Stomach (tissue), 8 donors: ENCODE measurements at regions not wholly inside any gene's neighbourhood (a gene's known extent, or its start where the extent isn't known, plus 50 kb on each side); places are given as distances from the start of the nearest gene placed in this dataset.

ENCODE experiments used
- DNase-seq, 2 donors: peaks; one replicate each; pipeline versions ENCODE4 v3.0.0 to v3.0.0-alpha.2; 2013 to 2019
- H3K27ac ChIP-seq, 5 donors: fragments of 200-600 bp in 4 of 5; sonication (generic) in 4 of 5; one replicate each; pipeline ENCODE4 v1.5.1; 2013 to 2019; ENCODE audit warnings: mild to moderate bottlenecking in 1 of 5, moderate library complexity in 1 of 5
- H3K27me3 ChIP-seq, 3 donors: fragments of 200-600 bp; sonication (generic); one replicate each; pipeline ENCODE4 v1.5.1; 2017 to 2019; ENCODE audit warnings: mixed run types in 1 of 3
- H3K36me3 ChIP-seq, 4 donors: fragments of 200-600 bp; sonication (generic); 1 replicate in 3 of 4; 2 replicates in 1 of 4; pipeline ENCODE4 v1.5.1; 2016 to 2019
- H3K4me1 ChIP-seq, 4 donors: fragments of 200-600 bp; sonication (generic); one replicate each; pipeline ENCODE4 v1.5.1; 2016 to 2019
- H3K4me3 ChIP-seq, 4 donors: fragments of 200-600 bp; sonication (generic) in 3 of 4; one replicate each; pipeline ENCODE4 v1.5.1; 2016 to 2019; ENCODE audit warnings: mild to moderate bottlenecking in 1 of 4
- H3K9me3 ChIP-seq, 4 donors: fragments of 200-600 bp; sonication (generic); one replicate each; pipeline ENCODE4 v1.5.1; 2016 to 2019
- EP300 ChIP-seq: sonication (generic); formaldehyde crosslinking; IDR thresholded peaks from one replicate; pipeline ENCODE4 v1.6.1; 2017; ENCODE audit warnings: antibody characterized with exemption
- POLR2A ChIP-seq, 4 donors: fragments of 450-650 bp; IDR thresholded peaks; one replicate each; pipeline ENCODE4 v1.6.1; 2016; ENCODE audit warnings: antibody characterized with exemption in 4 of 4, control low read depth in 2 of 4, mild to moderate bottlenecking in 1 of 4, moderate library complexity in 1 of 4
- POLR2AphosphoS5 ChIP-seq, 3 donors: sonication (generic); formaldehyde crosslinking; IDR thresholded peaks; one replicate each; pipeline ENCODE4 v1.6.1; 2016; ENCODE audit warnings: antibody characterized with exemption in 3 of 3
- WGBS, 5 donors: extraction: QIAGEN DNeasy Blood & Tissue Kit in 3 of 5; methylation state at CpG; one replicate each; pipeline versions ENCODE4 v1.1.5 to v1.1.7; 2013 to 2018; 5-methylcytosine and 5-hydroxymethylcytosine counted together
- intact Hi-C: fragments of 100-400 bp; cut with DNase I; formaldehyde crosslinking; loops from one replicate; pipeline ENCODE4 v1.15.1; 2023; ENCODE audit warnings: low total_unique reads
- TF ChIP-seq, protein P1 (sequence below), 7 experiments: fragments of 450-650 bp in 4 of 7; fragments of 200-600 bp in 3 of 7; sonication (generic) in 3 of 7; IDR thresholded peaks; one replicate each; pipeline ENCODE4 v1.5.1; 2016 to 2019; ENCODE audit warnings: antibody characterized with exemption in 7 of 7, control low read depth in 2 of 7, mild to moderate bottlenecking in 1 of 7
- donor health status: healthy with polysubstance abuse.
- donor health status: Bipolar disorder and iron deficiency.
- donor health status: healthy.

DNA sequence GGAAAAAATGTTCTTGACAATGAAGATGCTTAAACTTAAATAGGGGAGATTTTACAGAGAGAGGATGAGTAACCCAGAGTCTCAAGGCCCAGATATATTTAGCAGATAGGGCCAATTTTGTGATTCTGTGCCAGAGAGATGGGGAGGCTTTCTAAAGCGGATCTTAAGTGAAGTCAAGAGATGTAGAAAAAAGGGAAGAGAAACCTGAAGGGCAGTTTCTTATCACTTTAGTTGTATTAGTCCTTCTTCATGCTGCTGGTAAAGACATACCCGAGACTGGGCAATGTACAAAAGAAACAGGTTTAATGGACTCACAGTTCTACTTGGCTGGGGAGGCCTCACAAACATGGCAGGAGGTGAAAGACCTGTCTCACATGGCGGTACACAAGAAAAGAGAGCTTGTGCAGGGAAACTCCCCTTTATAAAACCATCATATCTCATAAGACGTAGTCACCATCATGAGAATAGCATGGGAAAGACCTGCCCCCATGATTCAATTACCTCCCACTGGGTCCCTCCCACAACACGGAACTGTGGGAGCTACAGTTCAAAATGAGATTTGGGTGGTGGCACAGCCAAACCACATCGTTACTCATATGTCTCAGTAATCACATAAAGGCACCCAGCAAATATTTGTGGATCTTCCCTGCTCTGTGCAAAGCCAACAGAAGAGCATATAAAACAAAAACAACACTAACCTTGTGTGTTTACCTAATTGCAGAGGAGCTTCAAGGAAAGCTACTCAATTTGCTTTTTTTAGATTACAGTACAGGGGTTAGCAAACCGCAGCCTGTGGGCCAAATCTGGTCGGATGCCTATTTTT lies 102.6 kb upstream of the MYCBP2 start:
- Histone ChIP-seq H3K27me3 (no peaks in the 10 kb centered on the region), H3K4me3 (no peak overlapping the region), H3K9me3 (no peaks in the 10 kb centered on the region), H3K4me1 (no peaks in the 10 kb centered on the region), H3K27ac (peak overlapping the region in 1 of 5 donors; percentile 4), H3K36me3 (no peaks in the 10 kb centered on the region)
- DNase-seq = no peak
- intact Hi-C loops = loop anchor here (10.0 kb wide), 1 partner anchor 65 kb away; no protein-coding TSS in a partner anchor
- no peak for TF ChIP-seq POLR2A (IDR thresholded peaks at IDR 0.05)
- TF ChIP-seq, protein P1, sequence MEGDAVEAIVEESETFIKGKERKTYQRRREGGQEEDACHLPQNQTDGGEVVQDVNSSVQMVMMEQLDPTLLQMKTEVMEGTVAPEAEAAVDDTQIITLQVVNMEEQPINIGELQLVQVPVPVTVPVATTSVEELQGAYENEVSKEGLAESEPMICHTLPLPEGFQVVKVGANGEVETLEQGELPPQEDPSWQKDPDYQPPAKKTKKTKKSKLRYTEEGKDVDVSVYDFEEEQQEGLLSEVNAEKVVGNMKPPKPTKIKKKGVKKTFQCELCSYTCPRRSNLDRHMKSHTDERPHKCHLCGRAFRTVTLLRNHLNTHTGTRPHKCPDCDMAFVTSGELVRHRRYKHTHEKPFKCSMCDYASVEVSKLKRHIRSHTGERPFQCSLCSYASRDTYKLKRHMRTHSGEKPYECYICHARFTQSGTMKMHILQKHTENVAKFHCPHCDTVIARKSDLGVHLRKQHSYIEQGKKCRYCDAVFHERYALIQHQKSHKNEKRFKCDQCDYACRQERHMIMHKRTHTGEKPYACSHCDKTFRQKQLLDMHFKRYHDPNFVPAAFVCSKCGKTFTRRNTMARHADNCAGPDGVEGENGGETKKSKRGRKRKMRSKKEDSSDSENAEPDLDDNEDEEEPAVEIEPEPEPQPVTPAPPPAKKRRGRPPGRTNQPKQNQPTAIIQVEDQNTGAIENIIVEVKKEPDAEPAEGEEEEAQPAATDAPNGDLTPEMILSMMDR (IDR thresholded peaks at IDR 0.05) = no peak
- no peak for TF ChIP-seq EP300
- TF ChIP-seq POLR2AphosphoS5 (IDR thresholded peaks at IDR 0.05) = no peak
- WGBS, 5 donors = 71 to 77% (median 73%) methylated on average over 7 to 8 of the region's 8 CpGs

DNA sequence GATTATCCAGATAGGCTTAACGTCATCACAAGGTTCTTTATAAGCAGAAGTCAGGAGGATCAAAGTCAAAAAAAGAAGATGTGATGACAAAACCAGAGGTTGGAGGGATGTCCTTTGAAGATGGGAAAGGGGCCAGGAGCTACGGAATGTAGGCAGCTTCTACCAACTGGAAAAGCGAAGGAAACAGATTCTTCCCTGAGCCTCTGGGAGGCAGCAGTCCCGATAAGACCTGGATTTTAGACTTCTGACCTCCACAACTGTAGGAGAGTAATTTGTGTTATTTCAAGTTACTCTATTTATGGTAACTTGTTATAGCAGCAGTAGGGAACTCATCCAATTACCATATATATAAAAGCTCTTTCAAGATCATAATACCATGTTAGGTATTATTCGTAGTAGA lies 98.8 kb upstream of the MYCBP2 start:
- H3K9me3 ChIP-seq = no peaks in the 10 kb centered on the region
- WGBS, 5 donors = 63 to 88% (median 86%) methylated on average over 5 of the region's 5 CpGs
- TF ChIP-seq EP300 (no peak), POLR2AphosphoS5 (IDR thresholded peaks at IDR 0.05) (no peak), POLR2A (IDR thresholded peaks at IDR 0.05) (no peak)
- TF ChIP-seq, protein P1 (IDR thresholded peaks at IDR 0.05) = no peak

DNA sequence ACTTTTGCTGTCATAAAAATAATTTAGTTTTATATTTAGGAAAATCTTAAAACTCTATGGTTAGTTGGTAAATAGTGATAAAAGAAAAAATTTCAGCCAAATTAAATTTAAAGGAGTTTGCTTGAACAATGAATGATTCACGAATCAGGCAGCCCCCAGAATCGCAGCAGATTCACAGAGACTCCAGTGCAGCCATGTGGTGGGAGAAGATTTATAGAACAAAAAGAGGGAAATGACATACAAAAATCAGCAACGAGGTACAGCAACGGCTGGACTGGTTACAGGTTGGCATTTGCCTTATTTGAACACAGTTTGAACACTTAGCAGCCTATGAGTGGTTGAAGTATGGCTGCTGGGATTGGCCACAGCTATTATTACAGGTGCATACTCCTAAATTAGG lies 96.4 kb upstream of the MYCBP2 start:
- WGBS, 5 donors = 57 to 70% (median 62%) methylated on average over 4 of the region's 4 CpGs

More for the DNA sequence above, 98.8 kb upstream of the MYCBP2 start:
- intact Hi-C loops = loop anchor here (10.0 kb wide), 1 partner anchor 61 kb away; no protein-coding TSS in a partner anchor
- Histone ChIP-seq H3K4me1 (no peaks in the 10 kb centered on the region), H3K27ac (no peak overlapping the region), H3K4me3 (no peak overlapping the region), H3K36me3 (no peaks in the 10 kb centered on the region), H3K27me3 (no peaks in the 10 kb centered on the region)
- DNase-seq = no peak

DNA sequence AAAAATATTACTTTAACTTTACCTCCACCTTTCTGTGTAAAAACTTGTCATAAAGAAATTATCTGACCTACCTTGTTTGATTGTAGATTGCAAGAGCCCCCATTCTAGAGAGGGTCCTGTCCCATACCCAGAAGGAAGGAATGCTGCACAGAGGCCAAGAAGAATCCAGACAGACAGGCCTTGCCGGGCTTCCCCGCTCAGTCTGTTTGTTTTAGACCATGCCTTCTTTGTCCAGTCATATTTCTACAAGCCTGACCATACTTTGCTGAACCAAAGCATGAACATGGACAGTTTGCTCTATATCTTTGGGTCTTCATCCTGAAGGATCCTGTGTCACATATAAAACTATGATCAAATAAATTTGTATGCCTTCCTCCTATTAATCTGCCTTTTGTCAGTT lies 95.8 kb upstream of the MYCBP2 start:
- H3K27ac ChIP-seq = no peak overlapping the region
- DNase-seq = no peak
- TF ChIP-seq, protein P1 (IDR thresholded peaks at IDR 0.05) = no peak
- TF ChIP-seq POLR2AphosphoS5 (IDR thresholded peaks at IDR 0.05) = no peak
- TF ChIP-seq EP300 = no peak
- whole genome bisulfite sequencing, 5 donors = 31 to 56% (median 49%) methylated on average over 2 of the region's 2 CpGs
- H3K36me3 ChIP-seq = no peaks in the 10 kb centered on the region
- H3K4me3 ChIP-seq = no peak overlapping the region
- no peaks in the 10 kb centered on the region for H3K9me3 ChIP-seq
- H3K27me3 ChIP-seq = no peaks in the 10 kb centered on the region
- H3K4me1 ChIP-seq = no peaks in the 10 kb centered on the region
- intact Hi-C loops = loop anchor here (10.0 kb wide), 1 partner anchor 58 kb away; no protein-coding TSS in a partner anchor

More for the DNA sequence above, 96.4 kb upstream of the MYCBP2 start:
- H3K27me3 ChIP-seq = no peaks in the 10 kb centered on the region
- H3K4me1 ChIP-seq = no peaks in the 10 kb centered on the region
- no peaks in the 10 kb centered on the region for H3K9me3 ChIP-seq
- TF ChIP-seq POLR2A (IDR thresholded peaks at IDR 0.05) (no peak), EP300 (no peak), POLR2AphosphoS5 (IDR thresholded peaks at IDR 0.05) (no peak)
- TF ChIP-seq, protein P1 (IDR thresholded peaks at IDR 0.05) = no peak
- no peak for DNase-seq
- H3K27ac ChIP-seq = no peak overlapping the region
- no peak overlapping the region for H3K4me3 ChIP-seq
- intact Hi-C loops = loop anchor here (10.0 kb wide), 1 partner anchor 58 kb away; no protein-coding TSS in a partner anchor
- H3K36me3 ChIP-seq = no peaks in the 10 kb centered on the region
